HepG2 (cell line): ENCODE measurements at regions not wholly inside any gene's neighbourhood (a gene's known extent, or its start where the extent isn't known, plus 50 kb on each side); places are given as distances from the start of the nearest gene placed in this dataset.

Experiments
- ATAC-seq: fragments of 200-7000 bp; cut with Tn5 transposase; 3 replicates; pipeline ENCODE4 v1.9.1; 2020; ENCODE audit warnings: mild to moderate bottlenecking, moderate library complexity
- BruUV-seq: library from RNA; stranded (reverse); fragments of 400-500 nt; replicated peaks from 2 replicates; lab custom pipeline; 2021; lab: Mats Ljungman, UMichigan
- CTCF ChIA-PET: fragments of 300-600 bp; formaldehyde crosslinking; extraction: SDS; loops from one replicate; lab custom pipeline; 2021; ENCODE audit warnings: low total read pairs, inconsistent platforms, low intra/inter-chr PET ratio; lab: Yijun Ruan, JAX
- POLR2A ChIA-PET: fragments of 350-600 bp; sonication (Branson Sonifier 250); formaldehyde crosslinking; loops from one replicate; lab custom pipeline; 2020; ENCODE audit warnings: antibody characterized with exemption, inconsistent platforms; lab: Yijun Ruan, JAX
- DNase-seq: peaks from one replicate; pipeline ENCODE4 v3.0.0-alpha.2; 2015; ENCODE audit warnings: low spot score
- FAIRE-seq: peaks from 3 replicates; lab custom pipeline; 2011; peaks lifted over from hg19 to GRCh38; lab: Jason Lieb, UNC
- H2AFZ ChIP-seq: one replicate; pipeline ENCODE4 v1.6.1; 2011; ENCODE audit warnings: low read length, inconsistent platforms
- H3K27ac ChIP-seq: fragments of 300-600 bp; 3 replicates; pipeline ENCODE4 v1.8.0; 2011; ENCODE audit warnings: mixed run types, mild to moderate bottlenecking, mixed read lengths, low read length, inconsistent platforms; ENCODE audit not compliant: insufficient read depth; ENCODE audit errors: extremely low read length
- H3K27me3 ChIP-seq, 2 experiments: fragments of 200-600 bp in 1 of 2; 2 replicates in 1 of 2; 3 replicates in 1 of 2; pipeline versions ENCODE4 v1.6.0 to v1.8.0; 2011; ENCODE audit warnings: low read length in 2 of 2, mild to moderate bottlenecking in 2 of 2, moderate library complexity in 2 of 2, inconsistent platforms in 1 of 2; ENCODE audit not compliant: insufficient read depth in 2 of 2, control insufficient read depth in 1 of 2
- H3K36me3 ChIP-seq, 2 experiments: fragments of 200-600 bp in 1 of 2; replicated peaks in 1 of 2; 2 replicates in 1 of 2; 3 replicates in 1 of 2; pipeline versions ENCODE4 v1.5.1 to v1.8.0; 2011; ENCODE audit warnings: low read length in 2 of 2, inconsistent platforms in 1 of 2; ENCODE audit not compliant: insufficient read depth in 2 of 2, control insufficient read depth in 1 of 2
- H3K4me1 ChIP-seq: 2 replicates; pipeline ENCODE4 v1.5.1; 2012; ENCODE audit warnings: low read length, inconsistent platforms; ENCODE audit not compliant: insufficient read depth
- H3K4me2 ChIP-seq: 2 replicates; pipeline ENCODE4 v1.6.0; 2011; ENCODE audit warnings: low read depth, low read length, inconsistent platforms
- H3K4me3 ChIP-seq, 3 experiments: fragments of 200-600 bp in 1 of 3; sonication (generic), shearing (Covaris generic) in 1 of 3; replicated peaks in 1 of 3; 2 replicates each; pipeline ENCODE4 v1.5.1; 2011 to 2016; ENCODE audit warnings: low read length in 3 of 3, inconsistent platforms in 2 of 3, low read depth in 2 of 3, mild to moderate bottlenecking in 2 of 3, control low read depth in 1 of 3, mixed read lengths in 1 of 3; ENCODE audit not compliant: insufficient read depth in 1 of 3
- H3K79me2 ChIP-seq: one replicate; pipeline ENCODE4 v1.6.1; 2011; ENCODE audit warnings: low read length, inconsistent platforms; ENCODE audit not compliant: insufficient read depth
- H3K9ac ChIP-seq: 2 replicates; pipeline ENCODE4 v1.6.0; 2011; ENCODE audit warnings: mild to moderate bottlenecking, low read depth, low read length, inconsistent platforms; ENCODE audit not compliant: insufficient read depth
- H3K9me3 ChIP-seq: 2 replicates; pipeline ENCODE4 v1.5.1; 2012; ENCODE audit warnings: mild to moderate bottlenecking, low read length
- H4K20me1 ChIP-seq: 2 replicates; pipeline ENCODE4 v1.6.0; 2011; ENCODE audit warnings: inconsistent platforms, mild to moderate bottlenecking, low read length, moderate library complexity; ENCODE audit not compliant: insufficient read depth
- EED ChIP-seq: sonication (generic); formaldehyde crosslinking; IDR thresholded peaks from 2 replicates; pipeline ENCODE4 v1.5.0; 2020; ENCODE audit warnings: mild to moderate bottlenecking, missing genetic modification reagents
- PHF8 ChIP-seq: sonication (generic); formaldehyde crosslinking; IDR thresholded peaks from 2 replicates; pipeline ENCODE4 v1.5.0; 2020; ENCODE audit warnings: missing genetic modification reagents
- SKI ChIP-seq: fragments of 450-650 bp; IDR thresholded peaks from one replicate; pipeline ENCODE4 v1.6.1; 2018; ENCODE audit warnings: mild to moderate bottlenecking; ENCODE audit not compliant: partially characterized antibody
- WGBS: methylation state at CpG from one replicate; pipeline ENCODE4 v1.1.6; 2017; ENCODE audit warnings: low lambda C conversion rate; 5-methylcytosine and 5-hydroxymethylcytosine counted together
- in situ Hi-C: cut with HindIII; loops from 2 replicates; pipeline ENCODE4 v1.10.0; 2017; ENCODE audit warnings: low pct_unique_long_range_greater_than_20kb; ENCODE audit not compliant: extremely low pct_ligation_motif_present
- intact Hi-C: fragments of 100-400 bp; cut with micrococcal nuclease; formaldehyde crosslinking; loops from one replicate; pipeline ENCODE4 v1.10.0; 2022; ENCODE audit not compliant: unreplicated experiment
- TF ChIP-seq, protein P1 (sequence below): sonication (generic); formaldehyde crosslinking; IDR thresholded peaks from 2 replicates; pipeline ENCODE4 v1.5.0; 2020; ENCODE audit warnings: mild to moderate bottlenecking, missing genetic modification reagents, moderate library complexity
- TF ChIP-seq, protein P2 (sequence below): sonication (generic); formaldehyde crosslinking; conservative IDR thresholded peaks from 2 replicates; pipeline ENCODE4 v1.8.0; 2022; ENCODE audit warnings: low read depth, missing genetic modification reagents
- TF ChIP-seq, protein P3 (sequence below): sonication (generic); formaldehyde crosslinking; IDR thresholded peaks from 2 replicates; pipeline ENCODE4 v1.4.0; 2020; ENCODE audit warnings: missing genetic modification reagents, borderline replicate concordance

DNA sequence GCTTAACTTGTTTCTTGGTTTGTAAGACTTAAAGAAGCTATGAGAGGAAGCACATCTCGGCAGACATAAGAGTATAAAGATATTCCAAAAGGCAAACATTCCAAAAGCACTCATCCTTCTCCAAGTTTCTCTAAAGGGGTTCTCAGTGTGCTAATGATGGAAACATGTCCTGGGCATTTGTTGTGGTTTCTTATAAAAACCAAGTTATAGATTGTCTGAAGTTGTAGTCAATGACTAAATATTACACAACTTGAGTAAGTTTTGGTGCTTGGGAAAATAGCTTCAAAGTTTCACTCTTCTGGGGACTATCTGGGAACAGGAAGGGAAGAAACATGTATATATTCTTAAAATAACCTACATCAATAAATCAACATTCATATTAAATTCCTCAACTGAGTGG, 128.3 kb upstream of the TBX18 start:
- Histone ChIP-seq H4K20me1 (no peaks in the 10 kb centered on the region), H3K36me3 (no peaks in the 10 kb centered on the region), H3K27ac (no peak overlapping the region), H3K79me2 (no peaks in the 10 kb centered on the region), H3K9ac (no peak overlapping the region), H3K4me3 (no peak overlapping the region), H3K4me2 (no peak overlapping the region), H3K27me3 (no peaks in the 10 kb centered on the region), H3K9me3 (no peaks in the 10 kb centered on the region), H3K4me1 (no peaks in the 10 kb centered on the region), H2AFZ (no peak overlapping the region)
- WGBS = 0% methylated on average over 1 of the region's 1 CpG
- ChIA-PET POLR2A (no interaction called here), CTCF (no interaction called here)
- ATAC-seq = no peak
- no peak for FAIRE-seq
- no peak for TF ChIP-seq PHF8 (CRISPR knock-in tag)
- no peak for TF ChIP-seq EED (CRISPR knock-in tag)
- TF ChIP-seq, protein P1, sequence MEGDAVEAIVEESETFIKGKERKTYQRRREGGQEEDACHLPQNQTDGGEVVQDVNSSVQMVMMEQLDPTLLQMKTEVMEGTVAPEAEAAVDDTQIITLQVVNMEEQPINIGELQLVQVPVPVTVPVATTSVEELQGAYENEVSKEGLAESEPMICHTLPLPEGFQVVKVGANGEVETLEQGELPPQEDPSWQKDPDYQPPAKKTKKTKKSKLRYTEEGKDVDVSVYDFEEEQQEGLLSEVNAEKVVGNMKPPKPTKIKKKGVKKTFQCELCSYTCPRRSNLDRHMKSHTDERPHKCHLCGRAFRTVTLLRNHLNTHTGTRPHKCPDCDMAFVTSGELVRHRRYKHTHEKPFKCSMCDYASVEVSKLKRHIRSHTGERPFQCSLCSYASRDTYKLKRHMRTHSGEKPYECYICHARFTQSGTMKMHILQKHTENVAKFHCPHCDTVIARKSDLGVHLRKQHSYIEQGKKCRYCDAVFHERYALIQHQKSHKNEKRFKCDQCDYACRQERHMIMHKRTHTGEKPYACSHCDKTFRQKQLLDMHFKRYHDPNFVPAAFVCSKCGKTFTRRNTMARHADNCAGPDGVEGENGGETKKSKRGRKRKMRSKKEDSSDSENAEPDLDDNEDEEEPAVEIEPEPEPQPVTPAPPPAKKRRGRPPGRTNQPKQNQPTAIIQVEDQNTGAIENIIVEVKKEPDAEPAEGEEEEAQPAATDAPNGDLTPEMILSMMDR (CRISPR knock-in tag) = no peak
- TF ChIP-seq, protein P2, sequence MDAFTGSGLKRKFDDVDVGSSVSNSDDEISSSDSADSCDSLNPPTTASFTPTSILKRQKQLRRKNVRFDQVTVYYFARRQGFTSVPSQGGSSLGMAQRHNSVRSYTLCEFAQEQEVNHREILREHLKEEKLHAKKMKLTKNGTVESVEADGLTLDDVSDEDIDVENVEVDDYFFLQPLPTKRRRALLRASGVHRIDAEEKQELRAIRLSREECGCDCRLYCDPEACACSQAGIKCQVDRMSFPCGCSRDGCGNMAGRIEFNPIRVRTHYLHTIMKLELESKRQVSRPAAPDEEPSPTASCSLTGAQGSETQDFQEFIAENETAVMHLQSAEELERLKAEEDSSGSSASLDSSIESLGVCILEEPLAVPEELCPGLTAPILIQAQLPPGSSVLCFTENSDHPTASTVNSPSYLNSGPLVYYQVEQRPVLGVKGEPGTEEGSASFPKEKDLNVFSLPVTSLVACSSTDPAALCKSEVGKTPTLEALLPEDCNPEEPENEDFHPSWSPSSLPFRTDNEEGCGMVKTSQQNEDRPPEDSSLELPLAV (CRISPR knock-in tag) = no peak
- TF ChIP-seq, protein P3, sequence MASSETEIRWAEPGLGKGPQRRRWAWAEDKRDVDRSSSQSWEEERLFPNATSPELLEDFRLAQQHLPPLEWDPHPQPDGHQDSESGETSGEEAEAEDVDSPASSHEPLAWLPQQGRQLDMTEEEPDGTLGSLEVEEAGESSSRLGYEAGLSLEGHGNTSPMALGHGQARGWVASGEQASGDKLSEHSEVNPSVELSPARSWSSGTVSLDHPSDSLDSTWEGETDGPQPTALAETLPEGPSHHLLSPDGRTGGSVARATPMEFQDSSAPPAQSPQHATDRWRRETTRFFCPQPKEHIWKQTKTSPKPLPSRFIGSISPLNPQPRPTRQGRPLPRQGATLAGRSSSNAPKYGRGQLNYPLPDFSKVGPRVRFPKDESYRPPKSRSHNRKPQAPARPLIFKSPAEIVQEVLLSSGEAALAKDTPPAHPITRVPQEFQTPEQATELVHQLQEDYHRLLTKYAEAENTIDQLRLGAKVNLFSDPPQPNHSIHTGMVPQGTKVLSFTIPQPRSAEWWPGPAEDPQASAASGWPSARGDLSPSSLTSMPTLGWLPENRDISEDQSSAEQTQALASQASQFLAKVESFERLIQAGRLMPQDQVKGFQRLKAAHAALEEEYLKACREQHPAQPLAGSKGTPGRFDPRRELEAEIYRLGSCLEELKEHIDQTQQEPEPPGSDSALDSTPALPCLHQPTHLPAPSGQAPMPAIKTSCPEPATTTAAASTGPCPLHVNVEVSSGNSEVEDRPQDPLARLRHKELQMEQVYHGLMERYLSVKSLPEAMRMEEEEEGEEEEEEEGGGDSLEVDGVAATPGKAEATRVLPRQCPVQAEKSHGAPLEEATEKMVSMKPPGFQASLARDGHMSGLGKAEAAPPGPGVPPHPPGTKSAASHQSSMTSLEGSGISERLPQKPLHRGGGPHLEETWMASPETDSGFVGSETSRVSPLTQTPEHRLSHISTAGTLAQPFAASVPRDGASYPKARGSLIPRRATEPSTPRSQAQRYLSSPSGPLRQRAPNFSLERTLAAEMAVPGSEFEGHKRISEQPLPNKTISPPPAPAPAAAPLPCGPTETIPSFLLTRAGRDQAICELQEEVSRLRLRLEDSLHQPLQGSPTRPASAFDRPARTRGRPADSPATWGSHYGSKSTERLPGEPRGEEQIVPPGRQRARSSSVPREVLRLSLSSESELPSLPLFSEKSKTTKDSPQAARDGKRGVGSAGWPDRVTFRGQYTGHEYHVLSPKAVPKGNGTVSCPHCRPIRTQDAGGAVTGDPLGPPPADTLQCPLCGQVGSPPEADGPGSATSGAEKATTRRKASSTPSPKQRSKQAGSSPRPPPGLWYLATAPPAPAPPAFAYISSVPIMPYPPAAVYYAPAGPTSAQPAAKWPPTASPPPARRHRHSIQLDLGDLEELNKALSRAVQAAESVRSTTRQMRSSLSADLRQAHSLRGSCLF (CRISPR knock-in tag) = no peak
- TF ChIP-seq SKI = no peak
- intact Hi-C loops = no loop called here
- DNase-seq = no peak
- in situ Hi-C loops = no loop called here
- BruUV-seq = no TSS peak
